ENCODE measurements at regions not wholly inside any gene's neighbourhood (a gene's known extent, or its start where the extent isn't known, plus 50 kb on each side); places are given as distances from the start of the nearest gene placed in this dataset.

GRCh38 chr20:12482661-12483060 is 526.1 kb upstream of the SPTLC3 start:
- no peak for ATAC-seq
- peak; percentile 63 for TF ChIP-seq ISL1 (CRISPR knock-in tag; IDR thresholded peaks at IDR 0.05)
- TF ChIP-seq TSHZ2 (CRISPR knock-in tag; IDR thresholded peaks at IDR 0.05), result no peak

GRCh38 chr20:12502443-12502842 is 506.3 kb upstream of the SPTLC3 start:
- ATAC-seq, result no peak
- TF ChIP-seq GLIS3 (CRISPR knock-in tag; IDR thresholded peaks at IDR 0.05) (no peak), CSRNP3 (CRISPR knock-in tag; IDR thresholded peaks at IDR 0.05) (no peak), ZFP30 (CRISPR knock-in tag; IDR thresholded peaks at IDR 0.05) (no peak)

GRCh38 chr20:12504779-12505178 is 504.0 kb upstream of the SPTLC3 start:
- no peak for TF ChIP-seq ZC3H10 (CRISPR knock-in tag; IDR thresholded peaks at IDR 0.05)
- TF ChIP-seq ARNTL (CRISPR knock-in tag; IDR thresholded peaks at IDR 0.05; ENCODE audit: borderline replicate concordance, low read depth), result no peak
- TF ChIP-seq PPARA (CRISPR knock-in tag; IDR thresholded peaks at IDR 0.05; ENCODE audit: borderline replicate concordance), result no peak
- no peak for TF ChIP-seq TSHZ2 (CRISPR knock-in tag; IDR thresholded peaks at IDR 0.05)
- no peak for TF ChIP-seq CREB5 (CRISPR knock-in tag; IDR thresholded peaks at IDR 0.05; ENCODE audit: low read depth)
- TF ChIP-seq ZFP30 (CRISPR knock-in tag; IDR thresholded peaks at IDR 0.05), result no peak
- no peak for TF ChIP-seq ESRRG (CRISPR knock-in tag; IDR thresholded peaks at IDR 0.05)
- TF ChIP-seq CSDC2 (CRISPR knock-in tag; IDR thresholded peaks at IDR 0.05), result no peak
- TF ChIP-seq POU6F1 (CRISPR knock-in tag; IDR thresholded peaks at IDR 0.05; ENCODE audit: borderline replicate concordance, low read depth), result no peak
- no peak for TF ChIP-seq ZFP3 (CRISPR knock-in tag; IDR thresholded peaks at IDR 0.05)
- no peak for TF ChIP-seq CSRNP3 (CRISPR knock-in tag; IDR thresholded peaks at IDR 0.05)
- no peak for TF ChIP-seq ZNF70 (CRISPR knock-in tag; IDR thresholded peaks at IDR 0.05)
- TF ChIP-seq BACH2 (CRISPR knock-in tag; IDR thresholded peaks at IDR 0.05; ENCODE audit: borderline replicate concordance), result no peak
- TF ChIP-seq ZNF565 (CRISPR knock-in tag; conservative IDR thresholded peaks at IDR 0.05; ENCODE audit: low read depth), result no peak
- no peak for TF ChIP-seq OSR1 (CRISPR knock-in tag; IDR thresholded peaks at IDR 0.05)
- ATAC-seq, result no peak
